HTR-8/SVneo (cell line): ENCODE measurements at regions not wholly inside any gene's neighbourhood (a gene's known extent, or its start where the extent isn't known, plus 50 kb on each side); places are given as distances from the start of the nearest gene placed in this dataset.

Source experiments
- DNase-seq: peaks from one replicate; pipeline ENCODE4 v3.0.0; 2011; ENCODE audit warnings: low spot score, mixed read lengths; ENCODE audit not compliant: insufficient read length
- FAIRE-seq: peaks from 2 replicates; lab custom pipeline; 2011; peaks lifted over from hg19 to GRCh38; lab: Jason Lieb, UNC

DNA sequence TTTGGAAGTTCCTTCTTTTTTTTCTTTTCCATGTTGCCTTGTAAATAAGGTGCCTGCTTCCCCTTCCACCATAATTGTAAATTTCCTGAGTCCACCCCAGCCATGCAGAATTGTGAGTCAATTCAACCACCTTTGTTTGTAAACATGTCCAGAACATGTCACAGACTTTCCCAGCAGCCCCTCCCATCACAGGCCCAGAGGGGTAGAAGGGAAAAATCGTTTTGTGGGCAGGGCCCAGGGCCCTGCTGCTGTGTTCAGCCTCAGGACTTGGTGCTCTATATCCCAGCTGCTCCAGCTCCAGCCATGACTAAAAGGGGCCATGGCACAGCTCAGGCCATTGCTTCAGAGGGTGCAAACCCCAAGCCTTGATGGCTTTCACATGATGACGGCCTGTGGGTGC, 384.6 kb upstream of the NCAM2 start:
- DNase-seq: no peak
- no peak for FAIRE-seq

- DNase-seq (no peak), FAIRE-seq (no peak)
These were observed 381.1 kb upstream of the NCAM2 start for GRCh38 chr21:20617130-20617529.

DNA sequence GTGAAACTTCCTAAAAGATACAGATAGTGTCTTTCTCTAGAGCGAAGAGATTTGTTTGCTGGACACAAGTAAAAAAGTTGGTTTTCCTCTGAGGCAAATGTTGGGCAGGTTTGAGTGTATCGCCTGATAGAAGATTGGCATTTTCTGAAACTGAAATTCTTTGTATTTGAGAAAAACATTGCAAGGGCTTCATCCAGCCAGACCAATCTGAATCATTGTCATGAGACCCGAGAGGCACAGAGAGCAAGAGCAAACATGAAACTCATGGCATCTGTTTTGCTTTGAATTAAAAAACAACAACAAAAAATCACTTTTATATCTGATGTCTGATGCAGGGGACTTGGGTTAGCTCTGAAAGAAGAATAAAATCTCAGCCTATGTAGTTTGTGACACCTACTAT, 379.3 kb upstream of the NCAM2 start:
- FAIRE-seq: no peak
- no peak for DNase-seq

- DNase-seq: no peak
- no peak for FAIRE-seq
These were observed 370.6 kb upstream of the NCAM2 start for GRCh38 chr21:20627594-20627993.

DNA sequence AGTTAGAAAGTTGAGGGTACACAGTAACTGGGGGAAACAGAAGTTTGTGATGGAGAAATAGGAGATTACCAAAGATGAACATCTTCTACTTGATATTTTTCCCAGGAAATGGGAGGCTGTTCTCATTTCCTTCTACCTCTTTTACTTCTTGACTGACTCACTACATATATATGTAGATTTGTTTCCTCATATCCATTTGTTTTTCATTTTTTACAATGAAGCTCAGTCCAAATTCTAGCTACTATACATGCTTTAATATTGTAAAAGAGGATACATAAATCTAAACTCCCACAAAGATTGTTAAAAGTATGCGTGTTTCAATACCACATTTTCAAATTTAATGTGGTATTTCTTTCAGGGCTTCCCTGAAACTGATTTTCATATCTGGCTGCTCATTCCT, 366.6 kb upstream of the NCAM2 start:
- FAIRE-seq (no peak), DNase-seq (no peak)

DNA sequence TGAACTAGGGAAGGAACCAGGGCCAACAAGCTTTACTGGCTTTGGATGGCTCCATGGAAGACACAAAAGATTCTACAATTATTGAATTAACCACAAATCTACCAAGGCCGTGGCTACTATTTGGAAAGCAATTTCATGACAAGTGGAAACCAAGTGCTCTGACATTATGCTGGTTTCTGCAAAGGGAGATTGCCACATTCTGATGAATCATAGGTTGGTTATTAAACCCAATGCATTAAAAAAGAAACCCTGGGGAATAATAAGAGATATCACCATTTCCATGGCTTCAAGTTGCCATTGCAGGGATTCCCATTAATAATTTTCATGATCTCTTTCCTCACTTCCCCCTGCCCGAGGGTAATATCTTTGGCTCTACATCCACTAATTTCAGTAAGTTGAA, 359.2 kb upstream of the NCAM2 start:
- no peak for DNase-seq
- no peak for FAIRE-seq

DNA sequence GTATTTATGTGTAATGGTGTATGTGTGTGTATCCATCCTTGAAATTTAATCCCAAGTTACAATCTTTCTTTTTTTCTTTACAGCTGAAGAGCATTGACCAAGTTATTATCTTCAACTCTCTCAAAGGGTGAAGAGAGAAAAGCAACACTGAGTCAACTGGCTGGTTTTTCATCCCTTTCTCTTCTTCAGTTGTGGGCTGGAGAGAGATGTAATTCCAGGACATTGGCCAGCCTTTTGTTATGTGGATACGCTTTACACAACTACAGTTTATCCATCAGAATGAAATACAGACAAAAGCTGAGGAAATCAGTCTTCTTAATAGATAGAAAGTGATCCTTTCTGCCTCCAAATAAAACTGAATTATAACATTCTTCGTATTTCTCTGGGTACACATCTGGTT, 357.0 kb upstream of the NCAM2 start:
- DNase-seq (no peak), FAIRE-seq (no peak)

DNA sequence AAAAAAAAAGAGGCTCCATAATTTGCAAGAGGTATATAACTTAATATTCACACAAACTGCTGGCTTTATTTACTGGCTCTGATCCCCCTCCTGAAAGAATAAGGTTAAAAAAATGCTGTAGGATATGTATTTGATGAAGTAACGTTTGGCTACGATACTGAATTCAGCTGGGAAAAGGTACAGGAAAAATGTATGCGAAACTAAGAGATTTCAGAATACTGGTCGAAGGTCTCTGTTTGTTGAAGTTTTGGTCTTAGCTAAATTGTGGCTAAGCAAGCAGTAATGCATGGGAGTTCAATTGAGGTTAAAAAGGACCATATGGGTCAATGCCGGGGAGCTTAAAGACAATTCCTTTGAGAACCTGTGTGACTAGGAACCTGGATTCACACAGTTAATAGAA, 355.5 kb upstream of the NCAM2 start:
- FAIRE-seq (no peak), DNase-seq (no peak)

DNA sequence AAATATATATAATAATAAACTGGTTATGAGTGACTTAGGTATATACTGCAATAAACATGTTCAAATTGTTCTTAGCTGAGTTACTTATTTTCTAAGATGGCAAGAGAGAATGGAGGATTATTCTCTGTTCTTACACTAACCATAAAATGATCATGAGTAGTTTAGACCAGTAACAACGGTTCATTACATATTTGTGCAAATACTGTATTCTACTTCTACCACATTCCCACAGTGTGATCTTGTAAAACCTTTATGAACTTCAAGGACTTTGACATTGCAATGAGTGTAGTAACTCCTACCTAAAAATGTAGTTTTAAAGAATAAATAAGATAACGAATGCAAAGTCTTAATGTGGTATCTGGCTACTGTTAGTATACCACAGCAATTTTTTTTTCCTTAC, 353.7 kb upstream of the NCAM2 start:
- DNase-seq (no peak), FAIRE-seq (no peak)

- FAIRE-seq (no peak), DNase-seq (no peak)
These were observed 352.9 kb upstream of the NCAM2 start for GRCh38 chr21:20645344-20645743.

GRCh38 chr21:20646431-20647165, 351.6 kb upstream of the NCAM2 start:
- no peak for FAIRE-seq
- no peak for DNase-seq

- peak; percentile 4 for DNase-seq
- no peak for FAIRE-seq
These were observed 350.6 kb upstream of the NCAM2 start for GRCh38 chr21:20647607-20648006.

- FAIRE-seq (no peak), DNase-seq (no peak)
These were observed 349.0 kb upstream of the NCAM2 start for GRCh38 chr21:20649231-20649630.

DNA sequence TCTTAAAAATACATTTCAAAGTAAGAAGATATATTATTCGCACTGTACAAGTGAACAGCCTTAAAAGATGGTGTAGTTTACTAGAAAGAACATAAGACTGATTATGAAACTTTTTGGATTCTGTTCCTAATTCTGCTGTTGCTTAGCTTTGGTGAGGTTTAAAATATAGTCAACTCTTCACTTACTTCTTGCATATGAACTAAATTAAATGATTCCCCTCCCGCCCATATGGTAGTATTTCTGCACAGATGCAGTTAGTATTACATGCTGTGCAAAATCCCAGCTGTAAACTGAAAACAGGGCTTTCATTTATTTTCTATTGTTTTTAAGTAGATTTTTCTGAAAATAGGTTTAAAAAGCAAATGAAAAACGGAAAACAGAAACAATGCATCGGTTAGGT, 345.4 kb upstream of the NCAM2 start:
- DNase-seq (no peak), FAIRE-seq (no peak)

- DNase-seq (no peak), FAIRE-seq (no peak)
These were observed 337.0 kb upstream of the NCAM2 start for GRCh38 chr21:20661246-20661645.

DNA sequence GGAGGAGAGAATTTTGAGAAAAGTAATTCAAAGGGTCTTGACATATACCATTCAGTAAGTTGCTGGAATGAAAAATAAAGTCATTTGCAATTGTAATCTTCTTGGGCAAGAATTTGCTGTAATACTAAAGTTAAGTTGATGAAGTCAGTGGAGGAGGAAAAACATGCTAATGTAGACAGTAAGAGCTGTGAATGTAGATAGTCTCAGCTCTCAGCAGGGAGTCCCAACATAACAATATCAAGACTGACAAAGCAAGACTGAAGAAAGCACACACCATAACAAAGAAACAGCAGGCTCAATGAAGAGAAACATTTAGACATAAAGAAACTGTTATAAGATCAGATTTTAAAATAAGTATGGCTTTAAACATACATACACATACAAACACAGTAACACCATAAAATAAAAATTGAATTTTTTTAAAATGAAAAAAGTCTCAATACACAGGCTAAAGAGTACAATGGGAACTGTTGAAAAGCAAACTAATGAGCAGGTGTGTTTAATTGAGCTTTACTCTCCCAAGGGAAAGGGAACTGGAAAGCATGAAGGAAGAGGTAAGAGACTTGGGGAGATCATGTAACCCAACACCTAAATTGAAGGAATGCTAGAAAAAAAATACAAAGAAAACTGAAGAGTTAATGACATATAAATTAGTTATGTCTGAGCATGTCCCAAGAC, 336.3 kb upstream of the NCAM2 start:
- DNase-seq (no peak), FAIRE-seq (no peak)

GRCh38 chr21:20662514-20662913, 335.7 kb upstream of the NCAM2 start:
- DNase-seq (no peak), FAIRE-seq (no peak)

DNA sequence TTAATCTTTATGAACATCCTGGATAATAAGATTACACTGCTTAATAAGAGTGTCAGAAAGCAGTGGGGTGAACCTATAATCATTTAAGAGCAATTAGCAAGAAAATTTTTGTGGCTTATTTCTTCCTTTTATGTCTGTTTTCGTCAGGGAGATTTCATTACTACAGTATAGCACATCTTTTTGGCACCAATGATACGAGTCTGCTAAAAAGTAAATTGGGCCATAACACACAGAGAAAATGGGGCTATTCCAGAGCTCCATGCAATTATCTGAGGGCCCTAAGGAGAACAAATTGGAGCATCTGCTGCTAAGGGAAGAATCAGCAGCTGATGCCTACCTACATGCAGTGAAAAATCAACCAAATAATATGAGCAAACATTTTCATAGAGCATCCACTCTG, 330.3 kb upstream of the NCAM2 start:
- FAIRE-seq (no peak), DNase-seq (no peak)

DNA sequence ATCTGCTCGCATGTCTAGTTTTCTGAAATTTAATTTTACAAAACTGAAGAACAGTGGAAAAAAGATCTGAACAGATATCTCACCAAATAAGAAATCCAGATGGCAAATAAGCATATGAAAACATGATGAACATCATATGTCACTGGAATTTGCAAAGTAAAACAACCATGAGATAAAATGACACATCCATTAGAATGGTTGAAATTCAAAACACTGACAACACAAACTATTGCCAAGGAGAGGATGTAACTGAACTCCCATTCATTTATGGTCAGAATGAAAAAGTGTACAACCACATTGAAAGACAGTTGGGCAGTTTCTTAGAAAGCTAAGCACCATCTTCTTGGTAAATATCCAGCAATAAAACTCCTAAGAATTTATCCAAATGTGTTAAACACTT, 312.7 kb upstream of the NCAM2 start:
- DNase-seq (no peak), FAIRE-seq (no peak)

- FAIRE-seq (no peak), DNase-seq (no peak)
These were observed 299.6 kb upstream of the NCAM2 start for GRCh38 chr21:20698585-20698984.

GRCh38 chr21:20701235-20701634, 297.0 kb upstream of the NCAM2 start:
- no peak for FAIRE-seq

GRCh38 chr21:20703112-20703767, 295.0 kb upstream of the NCAM2 start:
- FAIRE-seq: no peak
- no peak for DNase-seq

More at GRCh38 chr21:20701235-20701634, 297.0 kb upstream of the NCAM2 start:
- DNase-seq: no peak
